ENCODE measurements at regions not wholly inside any gene's neighbourhood (a gene's known extent, or its start where the extent isn't known, plus 50 kb on each side); places are given as distances from the start of the nearest gene placed in this dataset.
"Not testable (repeated sequence)": the region's sequence is repeated elsewhere in the genome, so short reads cannot be mapped to it uniquely, and the experiment has no call there.

- DNase-seq, result no peak
Observed at GRCh38 chr9:102497709-102498108, 497.4 kb upstream of the CYLC2 start.

- not testable (repeated sequence) for DNase-seq
Observed at GRCh38 chr9:102486976-102487375, 508.2 kb upstream of the CYLC2 start.

- DNase-seq, result no peak
Observed at GRCh38 chr9:102483651-102484050, 511.5 kb upstream of the CYLC2 start.

GRCh38 chr9:102482776-102483175, 512.4 kb upstream of the CYLC2 start:
- no peak for DNase-seq

GRCh38 chr9:102479191-102479590, 515.9 kb upstream of the CYLC2 start:
- no peak for DNase-seq

GRCh38 chr9:102474357-102474756, 520.8 kb upstream of the CYLC2 start:
- DNase-seq, result no peak

- not testable (repeated sequence) for DNase-seq
Observed at GRCh38 chr9:102469430-102469829, 525.7 kb upstream of the CYLC2 start.

- no peak for DNase-seq
Observed at GRCh38 chr9:102461156-102461819, 533.8 kb upstream of the CYLC2 start.

- no peak for DNase-seq
Observed at GRCh38 chr9:102459828-102460227, 535.3 kb upstream of the CYLC2 start.

GRCh38 chr9:102456562-102456961, 538.6 kb upstream of the CYLC2 start:
- DNase-seq, result no peak

GRCh38 chr9:102445906-102446305, 549.2 kb upstream of the CYLC2 start:
- DNase-seq, result no peak

- no peak for DNase-seq
Observed at GRCh38 chr9:102445181-102445747, 549.9 kb upstream of the CYLC2 start.

GRCh38 chr9:102439583-102439982, 555.5 kb upstream of the CYLC2 start:
- DNase-seq, result no peak

GRCh38 chr9:102436599-102436998, 558.5 kb upstream of the CYLC2 start:
- DNase-seq, result not testable (repeated sequence)

- no peak for DNase-seq
Observed at GRCh38 chr9:102435427-102435826, 559.7 kb upstream of the CYLC2 start.

- no peak for DNase-seq
Observed at GRCh38 chr9:102434545-102434944, 560.6 kb upstream of the CYLC2 start.

GRCh38 chr9:102428305-102428704, 566.8 kb upstream of the CYLC2 start:
- no peak for DNase-seq

- not testable (repeated sequence) for DNase-seq
Observed at GRCh38 chr9:102416251-102416650, 578.9 kb upstream of the CYLC2 start.

- DNase-seq, result no peak
Observed at GRCh38 chr9:102405218-102405867, 589.8 kb upstream of the CYLC2 start.

- DNase-seq, result no peak
Observed at GRCh38 chr9:102403514-102403913, 591.6 kb upstream of the CYLC2 start.

- no peak for DNase-seq
Observed at GRCh38 chr9:102398205-102398604, 596.9 kb upstream of the CYLC2 start.

- not testable (repeated sequence) for DNase-seq
Observed at GRCh38 chr9:102385620-102386019, 609.5 kb upstream of the CYLC2 start.

GRCh38 chr9:102362470-102363132, 624.2 kb upstream of the GRIN3A start:
- DNase-seq, result no peak

GRCh38 chr9:102360846-102361245, 622.4 kb upstream of the GRIN3A start:
- no peak for DNase-seq

Data from kidney glomerular epithelial cell (primary cell).